22Rv1 (cell line): ENCODE measurements at regions not wholly inside any gene's neighbourhood (a gene's known extent, or its start where the extent isn't known, plus 50 kb on each side); places are given as distances from the start of the nearest gene placed in this dataset.

Experiments used
- H3K27ac ChIP-seq: fragments of 450-650 bp; 2 replicates; pipeline ENCODE4 v1.5.1; 2017
- CTCF ChIP-seq: fragments of 450-650 bp; IDR thresholded peaks from 2 replicates; pipeline ENCODE4 v1.5.1; 2017; ENCODE audit warnings: mild to moderate bottlenecking
- ZFX ChIP-seq: fragments of 450-650 bp; IDR thresholded peaks from 2 replicates; pipeline ENCODE4 v1.6.1; 2017; ENCODE audit warnings: antibody characterized with exemption, borderline replicate concordance

DNA sequence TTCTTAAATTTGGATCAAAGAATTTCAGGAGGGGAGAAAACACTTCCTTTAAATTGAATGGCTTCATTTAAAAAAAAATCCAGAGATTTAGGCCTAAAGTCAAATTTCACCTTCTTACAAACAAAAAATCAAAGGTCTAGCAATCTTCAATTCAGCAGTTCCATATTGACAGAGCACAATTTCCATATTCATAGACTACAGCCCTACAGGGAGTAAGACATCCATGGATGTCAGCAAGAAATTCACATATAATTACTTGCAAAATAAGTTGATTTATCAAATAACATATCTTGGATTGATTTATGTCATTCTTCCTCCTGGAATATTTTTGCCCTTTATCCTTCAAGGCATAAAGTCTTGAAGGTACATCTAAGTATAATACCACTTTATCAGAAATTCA is 103.4 kb downstream of the CNTN3 start:
- TF ChIP-seq CTCF (no peak), ZFX (no peak)
- no peak overlapping the region for H3K27ac ChIP-seq

GRCh38 chr3:74510261-74510818 is 104.1 kb downstream of the CNTN3 start:
- TF ChIP-seq CTCF (no peak), ZFX (no peak)
- H3K27ac ChIP-seq = no peak overlapping the region

- TF ChIP-seq ZFX (no peak), CTCF (no peak)
- no peak overlapping the region for H3K27ac ChIP-seq
Measured at GRCh38 chr3:74507691-74508090, 106.8 kb downstream of the CNTN3 start.

DNA sequence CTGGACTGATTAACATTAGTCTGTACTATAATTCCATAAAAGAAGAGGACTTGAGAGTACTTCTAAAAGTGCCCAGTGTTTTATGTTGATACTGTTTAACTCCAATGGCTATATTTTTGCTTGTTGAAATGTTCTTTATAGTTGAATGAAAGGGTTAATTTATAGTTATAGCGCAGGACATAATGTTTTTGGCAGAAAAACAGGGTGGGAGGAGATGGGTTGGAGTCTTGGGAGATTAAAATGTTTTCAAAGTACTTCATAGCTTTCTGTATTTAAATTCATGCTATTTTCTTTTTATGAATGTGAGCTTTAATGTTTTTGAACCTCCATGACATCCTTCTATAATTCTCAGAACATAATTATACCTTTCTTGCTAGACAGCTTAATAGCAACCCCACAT is 108.2 kb downstream of the CNTN3 start:
- no peak overlapping the region for H3K27ac ChIP-seq
- TF ChIP-seq ZFX = no peak
- no peak for TF ChIP-seq CTCF

DNA sequence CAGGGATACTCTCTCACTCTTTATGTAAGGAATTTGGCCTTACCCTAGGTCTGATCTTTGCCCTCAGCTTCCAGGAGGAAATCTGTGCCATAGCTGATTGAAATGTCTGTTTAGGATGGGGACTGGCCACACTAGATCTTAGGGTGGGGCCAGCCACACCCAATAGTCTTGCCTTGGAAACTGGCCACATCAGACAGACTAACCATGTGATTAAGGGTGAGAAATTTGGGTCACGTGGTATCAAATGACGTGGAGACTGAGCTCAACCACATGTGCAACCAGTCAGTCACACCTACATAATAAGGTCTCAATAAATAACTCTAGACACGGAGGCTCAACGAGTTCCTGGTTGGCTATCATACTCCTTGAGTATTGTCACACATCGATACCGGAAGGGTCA is 113.5 kb downstream of the CNTN3 start:
- TF ChIP-seq ZFX (no peak), CTCF (no peak)
- H3K27ac ChIP-seq = no peak overlapping the region

DNA sequence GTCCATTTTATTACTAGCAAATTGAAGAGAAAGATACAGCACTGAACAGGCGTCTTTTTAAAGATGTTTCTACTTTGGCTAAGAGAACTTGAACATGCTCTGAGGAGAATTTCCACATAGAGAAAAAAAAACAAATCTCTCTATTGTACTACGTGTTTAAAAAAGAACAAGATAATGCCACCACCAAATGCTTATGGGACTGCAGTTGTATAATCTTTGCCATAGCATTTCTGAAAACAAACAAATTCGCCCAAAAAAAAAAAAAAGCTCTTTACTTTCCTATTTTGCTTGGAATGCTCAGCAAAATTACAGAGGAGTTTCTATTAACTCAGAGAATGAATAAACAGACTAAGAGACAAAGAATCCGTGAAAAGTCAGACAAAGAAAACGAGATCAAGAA is 114.2 kb downstream of the CNTN3 start:
- TF ChIP-seq CTCF (no peak), ZFX (no peak)
- no peak overlapping the region for H3K27ac ChIP-seq

- no peak overlapping the region for H3K27ac ChIP-seq
- TF ChIP-seq CTCF (no peak), ZFX (no peak)
Measured at GRCh38 chr3:74491874-74492273, 122.6 kb downstream of the CNTN3 start.
